K562 (cell line): ENCODE measurements at regions not wholly inside any gene's neighbourhood (a gene's known extent, or its start where the extent isn't known, plus 50 kb on each side); places are given as distances from the start of the nearest gene placed in this dataset.

ENCODE experiments used
- CAMTA2 ChIP-seq: fragments of 250-450 bp; sonication (Bioruptor Pico); conservative IDR thresholded peaks from 2 replicates; pipeline ENCODE4 v1.5.1; 2022
- COPS2 ChIP-seq: fragments of 450-650 bp; conservative IDR thresholded peaks from 2 replicates; pipeline ENCODE4 v1.6.1; 2016; ENCODE audit warnings: mild to moderate bottlenecking, moderate library complexity
- CXXC5 ChIP-seq: fragments of 250-450 bp; sonication (Bioruptor Pico); IDR thresholded peaks from 2 replicates; pipeline ENCODE4 v1.8.0; 2022; ENCODE audit warnings: inconsistent platforms, mild to moderate bottlenecking, moderate library complexity
- ETS1 ChIP-seq: conservative IDR thresholded peaks from 2 replicates; pipeline ENCODE4 v1.6.1; 2011; ENCODE audit warnings: low read depth, mild to moderate bottlenecking, low read length; ENCODE audit not compliant: control insufficient read depth
- ETV6 ChIP-seq, 3 experiments: fragments of 150-350 bp in 1 of 3; sonication (generic) in 1 of 3; formaldehyde crosslinking in 1 of 3; IDR thresholded peaks; 2 replicates each; pipeline versions ENCODE4 v1.6.1 to v1.8.0; 2014 to 2022; ENCODE audit warnings: borderline replicate concordance in 2 of 3, low read depth in 2 of 3, antibody characterized with exemption in 1 of 3, low read length in 1 of 3, mild to moderate bottlenecking in 1 of 3, missing genetic modification reagents in 1 of 3
- FOXK2 ChIP-seq, 2 experiments: fragments of 450-650 bp; IDR thresholded peaks in 1 of 2; conservative IDR thresholded peaks in 1 of 2; 2 replicates each; pipeline ENCODE4 v1.6.1; 2016; ENCODE audit warnings: low read depth in 2 of 2, mild to moderate bottlenecking in 1 of 2
- HINFP ChIP-seq: fragments of 450-650 bp; conservative IDR thresholded peaks from 2 replicates; pipeline ENCODE4 v1.6.1; 2016; ENCODE audit warnings: missing genetic modification characterization, low read depth, mild to moderate bottlenecking, control low read depth, missing compliant biosample characterization
- MEF2D ChIP-seq: conservative IDR thresholded peaks from 2 replicates; pipeline ENCODE4 v1.6.1; 2016; ENCODE audit warnings: low read depth, missing genetic modification characterization, missing compliant biosample characterization
- NBN ChIP-seq: fragments of 450-650 bp; IDR thresholded peaks from 2 replicates; pipeline ENCODE4 v1.6.1; 2016; ENCODE audit warnings: low read depth, mild to moderate bottlenecking
- RBBP5 ChIP-seq: fragments of 200-600 bp; sonication (generic); IDR thresholded peaks from 2 replicates; pipeline ENCODE4 v1.6.1; 2012; ENCODE audit warnings: borderline replicate concordance, mild to moderate bottlenecking, low read length, control low read depth, inconsistent platforms; ENCODE audit not compliant: insufficient read depth, poor library complexity, severe bottlenecking
- RUNX1 ChIP-seq: sonication (generic); IDR thresholded peaks from 2 replicates; pipeline ENCODE4 v1.6.1; 2016; ENCODE audit warnings: antibody characterized with exemption, low read depth
- ZC3H4 ChIP-seq: sonication (generic); formaldehyde crosslinking; IDR thresholded peaks from 2 replicates; pipeline ENCODE4 v1.9.0; 2021; ENCODE audit warnings: missing genetic modification reagents, borderline replicate concordance
- ZNF311 ChIP-seq: fragments of 250-450 bp; sonication (Bioruptor Pico); IDR thresholded peaks from 2 replicates; pipeline ENCODE4 v1.4.0; 2020; ENCODE audit warnings: mild to moderate bottlenecking, moderate library complexity
- ZNF41 ChIP-seq: fragments of 250-450 bp; sonication (Bioruptor Pico); conservative IDR thresholded peaks from 2 replicates; pipeline ENCODE4 v1.4.0; 2020; ENCODE audit warnings: mild to moderate bottlenecking
- ZNF431 ChIP-seq: sonication (generic); formaldehyde crosslinking; IDR thresholded peaks from 2 replicates; pipeline ENCODE4 v1.8.0; 2022; ENCODE audit warnings: mild to moderate bottlenecking, missing genetic modification reagents
- ZNF699 ChIP-seq: fragments of 250-450 bp; sonication (Bioruptor Pico); IDR thresholded peaks from 2 replicates; pipeline ENCODE4 v1.8.0; 2021; ENCODE audit warnings: mild to moderate bottlenecking, moderate library complexity; ENCODE audit not compliant: insufficient replicate concordance
- ZNF830 ChIP-seq: fragments of 250-450 bp; sonication (Bioruptor Pico); IDR thresholded peaks from 2 replicates; pipeline ENCODE4 v1.5.0; 2021; ENCODE audit warnings: mild to moderate bottlenecking
- TF ChIP-seq, protein P1 (sequence below), 2 experiments: fragments of 450-650 bp; conservative IDR thresholded peaks; 2 replicates each; pipeline ENCODE4 v1.6.1; 2017; ENCODE audit warnings: mild to moderate bottlenecking in 2 of 2, moderate library complexity in 2 of 2
- TF ChIP-seq, protein P2 (sequence below): fragments of 250-450 bp; sonication (Bioruptor Pico); IDR thresholded peaks from 2 replicates; pipeline ENCODE4 v1.5.0; 2021; ENCODE audit warnings: mild to moderate bottlenecking, moderate library complexity

- TF ChIP-seq ZNF431 (CRISPR knock-in tag) (no peak), RUNX1 (peak; percentile 62; the same call in 1 of the 2 replicates), MEF2D (tag) (peak; percentile 93), ZNF830 (CRISPR knock-in tag) (peak; percentile 88), HINFP (tag) (no peak; the same call in 1 of the 2 replicates), ZC3H4 (CRISPR knock-in tag) (no peak), ZNF41 (no peak), COPS2 (no peak), CAMTA2 (CRISPR knock-in tag) (no peak; the same call in 1 of the 2 replicates), RBBP5 (peak; percentile 45), FOXK2 (conservative IDR thresholded peaks at IDR 0.05 in 1 of 2, IDR thresholded peaks at IDR 0.05 in 1 of 2; ENCODE audit: low read depth in 2 of 2) (peak; percentile 79 to 86; a peak in 3 of 4 replicates), ETS1 (peak; percentile 75), CXXC5 (CRISPR knock-in tag) (peak; percentile 85), ZNF311 (CRISPR knock-in tag) (no peak), ZNF699 (CRISPR knock-in tag) (no peak), ETV6 (IDR thresholded peaks at IDR 0.05; ENCODE audit: borderline replicate concordance in 1 of 2, low read depth in 2 of 2, low read length in 1 of 2) (peak; percentile 95 to 99), ETV6 (CRISPR knock-in tag; IDR thresholded peaks at IDR 0.05; ENCODE audit: borderline replicate concordance) (no peak), NBN (peak; percentile 91; the same call in 1 of the 2 replicates)
- TF ChIP-seq, protein P1, sequence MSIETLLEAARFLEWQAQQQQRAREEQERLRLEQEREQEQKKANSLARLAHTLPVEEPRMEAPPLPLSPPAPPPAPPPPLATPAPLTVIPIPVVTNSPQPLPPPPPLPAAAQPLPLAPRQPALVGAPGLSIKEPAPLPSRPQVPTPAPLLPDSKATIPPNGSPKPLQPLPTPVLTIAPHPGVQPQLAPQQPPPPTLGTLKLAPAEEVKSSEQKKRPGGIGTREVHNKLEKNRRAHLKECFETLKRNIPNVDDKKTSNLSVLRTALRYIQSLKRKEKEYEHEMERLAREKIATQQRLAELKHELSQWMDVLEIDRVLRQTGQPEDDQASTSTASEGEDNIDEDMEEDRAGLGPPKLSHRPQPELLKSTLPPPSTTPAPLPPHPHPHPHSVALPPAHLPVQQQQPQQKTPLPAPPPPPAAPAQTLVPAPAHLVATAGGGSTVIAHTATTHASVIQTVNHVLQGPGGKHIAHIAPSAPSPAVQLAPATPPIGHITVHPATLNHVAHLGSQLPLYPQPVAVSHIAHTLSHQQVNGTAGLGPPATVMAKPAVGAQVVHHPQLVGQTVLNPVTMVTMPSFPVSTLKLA (conservative IDR thresholded peaks at IDR 0.05), result peak; percentile 95 to 98
- TF ChIP-seq, protein P2, sequence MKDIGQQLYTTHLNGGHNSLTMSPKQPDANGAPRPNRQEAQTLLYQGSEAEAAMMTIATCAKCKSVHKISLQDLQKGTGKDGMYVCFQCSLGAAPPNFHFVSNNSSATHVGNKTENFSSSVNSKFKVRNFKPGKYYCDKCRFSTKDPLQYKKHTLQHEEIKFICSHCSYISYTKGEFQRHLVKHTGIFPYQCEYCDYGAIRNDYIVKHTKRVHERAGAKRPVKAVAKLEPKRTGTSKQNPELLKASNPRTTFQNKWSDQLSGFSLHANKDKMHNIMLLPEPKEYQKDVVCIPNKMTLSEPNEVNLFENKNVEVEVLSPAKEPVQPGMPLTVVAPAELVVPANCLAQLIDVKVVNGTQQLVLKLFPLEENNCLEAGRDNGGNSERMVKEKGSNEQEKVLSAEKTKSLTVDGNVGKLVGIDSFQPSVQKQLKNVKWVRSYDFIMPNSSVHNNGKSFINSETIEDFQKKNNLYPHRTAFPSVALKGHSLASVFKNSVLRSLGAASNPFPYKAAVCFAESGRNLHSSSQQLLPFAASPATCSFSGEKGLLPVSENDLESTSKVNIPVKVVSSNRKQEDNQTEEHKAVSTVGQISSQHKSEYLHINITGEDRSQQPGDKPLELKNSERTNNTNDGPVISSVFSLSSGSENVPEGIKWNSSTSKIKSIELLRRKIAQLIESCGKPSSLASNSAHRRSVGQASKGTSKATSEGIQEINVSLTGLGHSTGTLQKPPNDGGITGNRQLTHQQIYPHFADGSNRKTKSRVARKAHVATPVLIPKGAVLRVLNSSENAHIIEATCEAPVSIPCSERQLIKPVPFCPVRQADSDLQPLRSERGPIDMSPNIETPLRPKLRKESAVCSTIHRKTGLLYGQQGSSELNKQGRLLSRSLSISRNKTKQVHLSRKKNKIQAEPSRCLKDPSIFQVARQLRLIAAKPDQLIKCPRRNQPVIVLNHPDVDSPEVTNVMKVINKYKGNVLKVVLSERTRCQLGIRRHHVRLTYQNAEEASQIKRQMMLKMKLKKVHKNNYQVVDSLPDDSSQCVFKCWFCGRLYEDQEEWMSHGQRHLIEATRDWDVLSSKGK (CRISPR knock-in tag), result peak; percentile 65; the same call in 1 of the 2 replicates
Observed at GRCh38 chr3:194255252-194256039, 95.7 kb downstream of the CPN2 start (continued).
